Endothelial cell of umbilical vein (primary cell): ENCODE measurements at regions not wholly inside any gene's neighbourhood (a gene's known extent, or its start where the extent isn't known, plus 50 kb on each side); places are given as distances from the start of the nearest gene placed in this dataset.

Experiments used
- CTCF ChIP-seq, 2 donors: IDR thresholded peaks; 1 replicate in 1 of 2; 2 replicates in 1 of 2; pipeline ENCODE4 v1.5.1; 2011; ENCODE audit warnings: low read length in 2 of 2, mild to moderate bottlenecking in 2 of 2, moderate library complexity in 2 of 2, control low read depth in 1 of 2, inconsistent platforms in 1 of 2, low read depth in 1 of 2; ENCODE audit not compliant: insufficient read depth in 1 of 2; ENCODE audit errors: extremely low read depth in 1 of 2
- POLR2AphosphoS5 ChIP-seq: IDR thresholded peaks from 2 replicates; pipeline ENCODE4 v1.6.1; 2012; ENCODE audit warnings: low read depth, mild to moderate bottlenecking, control low read depth, low read length, moderate library complexity; ENCODE audit not compliant: insufficient read depth

DNA sequence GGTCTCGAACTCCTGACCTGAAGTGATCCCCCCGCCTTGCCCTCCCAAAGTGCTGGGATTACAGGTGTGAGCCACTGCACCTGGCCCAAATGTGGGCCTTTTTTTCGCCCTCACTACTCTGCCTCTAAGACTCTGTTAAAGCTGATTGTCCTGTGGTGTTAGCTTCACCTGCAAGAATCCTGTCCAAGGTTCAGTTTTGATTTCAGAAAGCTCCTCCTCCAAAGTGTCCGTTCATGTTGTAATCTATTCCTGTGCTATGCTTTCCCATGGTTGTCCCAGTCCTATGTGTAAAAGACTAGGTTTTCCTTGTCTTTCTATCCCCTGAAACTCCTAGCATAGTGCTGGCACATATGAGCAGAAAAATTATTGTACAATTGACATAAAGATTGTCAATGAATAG is 440.9 kb downstream of the KLF5 start:
- TF ChIP-seq POLR2AphosphoS5: no peak
- no peak for TF ChIP-seq CTCF (IDR thresholded peaks at IDR 0.05; ENCODE audit: extremely low read depth in 1 of 2, insufficient read depth in 1 of 2, low read depth in 1 of 2, low read length in 2 of 2)
